ENCODE measurements at regions not wholly inside any gene's neighbourhood (a gene's known extent, or its start where the extent isn't known, plus 50 kb on each side); places are given as distances from the start of the nearest gene placed in this dataset.

DNA sequence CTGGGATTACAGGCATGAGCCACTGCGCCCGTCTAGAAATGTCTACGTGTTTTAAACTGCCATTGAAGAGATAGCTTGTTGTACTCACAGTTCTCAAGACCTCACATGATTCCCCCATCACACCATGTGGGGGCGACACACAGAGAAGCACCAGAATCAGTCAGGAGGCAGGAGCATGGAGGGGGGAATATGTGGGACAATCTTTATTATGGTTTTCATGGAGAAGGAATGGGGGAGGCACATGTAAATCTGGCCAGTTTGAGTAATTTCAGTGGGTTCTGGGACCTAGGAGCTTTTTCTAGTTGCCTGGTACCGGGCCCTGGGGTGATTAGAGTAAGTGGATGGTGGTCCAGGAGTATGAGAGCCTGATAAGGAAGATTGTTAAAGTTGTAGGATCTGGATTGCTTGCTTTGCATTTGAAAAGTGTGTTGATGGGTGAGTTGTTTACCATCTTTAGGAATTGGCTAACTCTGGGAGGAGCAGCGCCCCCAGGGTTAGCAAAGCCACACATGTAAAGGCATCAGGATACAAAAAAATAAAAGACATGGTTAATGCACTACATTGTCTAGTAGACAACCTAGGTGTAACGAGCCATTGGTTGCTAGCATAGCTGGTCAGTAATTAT is 85.4 kb upstream of the SLC13A1 start:
- TF ChIP-seq, protein P1, sequence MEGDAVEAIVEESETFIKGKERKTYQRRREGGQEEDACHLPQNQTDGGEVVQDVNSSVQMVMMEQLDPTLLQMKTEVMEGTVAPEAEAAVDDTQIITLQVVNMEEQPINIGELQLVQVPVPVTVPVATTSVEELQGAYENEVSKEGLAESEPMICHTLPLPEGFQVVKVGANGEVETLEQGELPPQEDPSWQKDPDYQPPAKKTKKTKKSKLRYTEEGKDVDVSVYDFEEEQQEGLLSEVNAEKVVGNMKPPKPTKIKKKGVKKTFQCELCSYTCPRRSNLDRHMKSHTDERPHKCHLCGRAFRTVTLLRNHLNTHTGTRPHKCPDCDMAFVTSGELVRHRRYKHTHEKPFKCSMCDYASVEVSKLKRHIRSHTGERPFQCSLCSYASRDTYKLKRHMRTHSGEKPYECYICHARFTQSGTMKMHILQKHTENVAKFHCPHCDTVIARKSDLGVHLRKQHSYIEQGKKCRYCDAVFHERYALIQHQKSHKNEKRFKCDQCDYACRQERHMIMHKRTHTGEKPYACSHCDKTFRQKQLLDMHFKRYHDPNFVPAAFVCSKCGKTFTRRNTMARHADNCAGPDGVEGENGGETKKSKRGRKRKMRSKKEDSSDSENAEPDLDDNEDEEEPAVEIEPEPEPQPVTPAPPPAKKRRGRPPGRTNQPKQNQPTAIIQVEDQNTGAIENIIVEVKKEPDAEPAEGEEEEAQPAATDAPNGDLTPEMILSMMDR (IDR thresholded peaks at IDR 0.05 in 8 of 11, conservative IDR thresholded peaks at IDR 0.05 in 3 of 11), result no peak
- TF ChIP-seq POLR2A (IDR thresholded peaks at IDR 0.05) (no peak), POLR2AphosphoS5 (IDR thresholded peaks at IDR 0.05) (no peak)

Measured in spleen (tissue), 7 donors.